GM23248 (cell line): ENCODE measurements at regions not wholly inside any gene's neighbourhood (a gene's known extent, or its start where the extent isn't known, plus 50 kb on each side); places are given as distances from the start of the nearest gene placed in this dataset.

Experiments
- EZH2 ChIP-seq: fragments of 200-600 bp; sonication (generic); IDR thresholded peaks from 2 replicates; pipeline ENCODE4 v1.6.1; 2018; ENCODE audit warnings: antibody characterized with exemption, mild to moderate bottlenecking; ENCODE audit not compliant: insufficient read depth, poor library complexity, severe bottlenecking
- EZH2phosphoT487 ChIP-seq: fragments of 200-600 bp; sonication (generic); IDR thresholded peaks from 2 replicates; pipeline ENCODE4 v1.6.1; 2018; ENCODE audit warnings: antibody characterized with exemption, moderate library complexity, mild to moderate bottlenecking, low read depth; ENCODE audit not compliant: insufficient read depth

- TF ChIP-seq EZH2 (no peak), EZH2phosphoT487 (no peak)
These were observed 199.3 kb upstream of the CMC1 start for GRCh38 chr3:28042095-28042635.
